DOHH2 (cell line): ENCODE measurements at regions not wholly inside any gene's neighbourhood (a gene's known extent, or its start where the extent isn't known, plus 50 kb on each side); places are given as distances from the start of the nearest gene placed in this dataset.

Source experiments
- EZH2phosphoT487 ChIP-seq: fragments of 200-600 bp; sonication (generic); IDR thresholded peaks from 2 replicates; pipeline ENCODE4 v1.6.1; 2017; ENCODE audit warnings: borderline replicate concordance, mild to moderate bottlenecking, antibody characterized with exemption, low read length, moderate library complexity, mixed read lengths
- TF ChIP-seq, protein P1 (sequence below): fragments of 200-600 bp; sonication (generic); IDR thresholded peaks from one replicate; pipeline ENCODE4 v1.5.1; 2014; ENCODE audit warnings: antibody characterized with exemption, mild to moderate bottlenecking, low read depth, low read length; ENCODE audit not compliant: poor library complexity, severe bottlenecking

GRCh38 chr1:34697818-34698217, 57.0 kb upstream of the GJB5 start:
- TF ChIP-seq, protein P1, sequence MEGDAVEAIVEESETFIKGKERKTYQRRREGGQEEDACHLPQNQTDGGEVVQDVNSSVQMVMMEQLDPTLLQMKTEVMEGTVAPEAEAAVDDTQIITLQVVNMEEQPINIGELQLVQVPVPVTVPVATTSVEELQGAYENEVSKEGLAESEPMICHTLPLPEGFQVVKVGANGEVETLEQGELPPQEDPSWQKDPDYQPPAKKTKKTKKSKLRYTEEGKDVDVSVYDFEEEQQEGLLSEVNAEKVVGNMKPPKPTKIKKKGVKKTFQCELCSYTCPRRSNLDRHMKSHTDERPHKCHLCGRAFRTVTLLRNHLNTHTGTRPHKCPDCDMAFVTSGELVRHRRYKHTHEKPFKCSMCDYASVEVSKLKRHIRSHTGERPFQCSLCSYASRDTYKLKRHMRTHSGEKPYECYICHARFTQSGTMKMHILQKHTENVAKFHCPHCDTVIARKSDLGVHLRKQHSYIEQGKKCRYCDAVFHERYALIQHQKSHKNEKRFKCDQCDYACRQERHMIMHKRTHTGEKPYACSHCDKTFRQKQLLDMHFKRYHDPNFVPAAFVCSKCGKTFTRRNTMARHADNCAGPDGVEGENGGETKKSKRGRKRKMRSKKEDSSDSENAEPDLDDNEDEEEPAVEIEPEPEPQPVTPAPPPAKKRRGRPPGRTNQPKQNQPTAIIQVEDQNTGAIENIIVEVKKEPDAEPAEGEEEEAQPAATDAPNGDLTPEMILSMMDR = no peak
- TF ChIP-seq EZH2phosphoT487 = no peak
